Mucosa of gallbladder (tissue), 1 donor: ENCODE measurements at regions not wholly inside any gene's neighbourhood (a gene's known extent, or its start where the extent isn't known, plus 50 kb on each side); places are given as distances from the start of the nearest gene placed in this dataset.
"Not testable (repeated sequence)": the region's sequence is repeated elsewhere in the genome, so short reads cannot be mapped to it uniquely, and the experiment has no call there.

Experiments used
- DNase-seq: peaks from one replicate; pipeline ENCODE4 v3.0.0-alpha.2; 2020; ENCODE audit warnings: low spot score
- donor health status: DM: no; HTN: no; CAD: no.

GRCh38 chr2:101645886-101646285 lies 51.6 kb upstream of the MAP4K4 start:
- not testable (repeated sequence) for DNase-seq

- no peak for DNase-seq
Measured at GRCh38 chr2:101644842-101645383, 52.6 kb upstream of the MAP4K4 start.

GRCh38 chr2:101643004-101643524 lies 54.4 kb upstream of the MAP4K4 start:
- DNase-seq = no peak

- no peak for DNase-seq
Measured at GRCh38 chr2:101638817-101639605, 58.5 kb upstream of the MAP4K4 start.

- DNase-seq = no peak
Measured at GRCh38 chr2:101638181-101638711, 59.3 kb upstream of the MAP4K4 start.

- peak; percentile 25 for DNase-seq
Measured at GRCh38 chr2:101630224-101630949, 67.1 kb upstream of the MAP4K4 start.

- DNase-seq = no peak
Measured at GRCh38 chr2:101628030-101628392, 69.5 kb upstream of the MAP4K4 start.

- DNase-seq = no peak
Measured at GRCh38 chr2:101627285-101628029, 70.0 kb upstream of the MAP4K4 start.

- not testable (repeated sequence) for DNase-seq
Measured at GRCh38 chr2:101625814-101626213, 71.7 kb upstream of the MAP4K4 start.

- DNase-seq = no peak
Measured at GRCh38 chr2:101625387-101625786, 72.1 kb upstream of the MAP4K4 start.

- no peak for DNase-seq
Measured at GRCh38 chr2:101624706-101625332, 72.7 kb upstream of the MAP4K4 start.

GRCh38 chr2:101623031-101623521 lies 74.4 kb upstream of the MAP4K4 start:
- DNase-seq = no peak

GRCh38 chr2:101622210-101623030 lies 75.1 kb upstream of the MAP4K4 start:
- DNase-seq = no peak

GRCh38 chr2:101619191-101619591 lies 78.3 kb upstream of the MAP4K4 start:
- peak; percentile 51 for DNase-seq

- no peak for DNase-seq
Measured at GRCh38 chr2:101617796-101618195, 79.7 kb upstream of the MAP4K4 start.

- no peak for DNase-seq
Measured at GRCh38 chr2:101617188-101617587, 80.3 kb upstream of the MAP4K4 start.

- no peak for DNase-seq
Measured at GRCh38 chr2:101614127-101614759, 83.3 kb upstream of the MAP4K4 start.

- no peak for DNase-seq
Measured at GRCh38 chr2:101613056-101613704, 84.3 kb upstream of the MAP4K4 start.

GRCh38 chr2:101612019-101612418 lies 85.5 kb upstream of the MAP4K4 start:
- DNase-seq = no peak
